HepG2 (cell line): ENCODE measurements at regions not wholly inside any gene's neighbourhood (a gene's known extent, or its start where the extent isn't known, plus 50 kb on each side); places are given as distances from the start of the nearest gene placed in this dataset.

Source experiments
- CHD4 ChIP-seq: fragments of 200-600 bp; sonication (generic); IDR thresholded peaks from 2 replicates; pipeline ENCODE4 v1.7.0; 2017; ENCODE audit warnings: mild to moderate bottlenecking, low read length, borderline replicate concordance
- EHMT2 ChIP-seq: fragments of 200-600 bp; sonication (generic); IDR thresholded peaks from 2 replicates; pipeline ENCODE4 v1.7.0; 2017; ENCODE audit warnings: antibody characterized with exemption, low read depth, low read length, borderline replicate concordance
- MAZ ChIP-seq, 2 experiments: sonication (generic) in 1 of 2; formaldehyde crosslinking in 1 of 2; IDR thresholded peaks; 2 replicates each; pipeline versions ENCODE4 v1.5.0 to v1.6.1; 2012 to 2020; ENCODE audit warnings: low read depth in 2 of 2, mild to moderate bottlenecking in 2 of 2, borderline replicate concordance in 1 of 2, improper control_type of control experiment in 1 of 2, low read length in 1 of 2, missing genetic modification reagents in 1 of 2, moderate library complexity in 1 of 2
- MEIS2 ChIP-seq: sonication (generic); formaldehyde crosslinking; IDR thresholded peaks from 2 replicates; pipeline ENCODE4 v1.9.0; 2021; ENCODE audit warnings: mild to moderate bottlenecking, missing genetic modification reagents
- POLR2A ChIP-seq, 2 experiments: IDR thresholded peaks; 2 replicates each; pipeline ENCODE4 v1.6.1; 2011; ENCODE audit warnings: low read depth in 2 of 2, low read length in 2 of 2, mild to moderate bottlenecking in 1 of 2, moderate library complexity in 1 of 2; ENCODE audit not compliant: insufficient read depth in 1 of 2
- RCOR2 ChIP-seq: IDR thresholded peaks from 2 replicates; pipeline ENCODE4 v1.6.1; 2016; ENCODE audit warnings: missing biosample characterization, missing genetic modification reagents
- RFX5 ChIP-seq: IDR thresholded peaks from 2 replicates; pipeline ENCODE4 v1.6.1; 2011; ENCODE audit warnings: low read depth, low read length, improper control_type of control experiment
- TAF1 ChIP-seq: sonication (generic); formaldehyde crosslinking; IDR thresholded peaks from 2 replicates; pipeline ENCODE4 v1.4.0; 2020; ENCODE audit warnings: missing genetic modification reagents
- TF ChIP-seq, protein P1 (sequence below): sonication (generic); formaldehyde crosslinking; IDR thresholded peaks from 2 replicates; pipeline ENCODE4 v1.5.0; 2020; ENCODE audit warnings: mild to moderate bottlenecking, missing genetic modification reagents, moderate library complexity
- TF ChIP-seq, protein P2 (sequence below): IDR thresholded peaks from 2 replicates; pipeline ENCODE4 v1.6.1; 2012; ENCODE audit warnings: inconsistent platforms
- TF ChIP-seq, protein P3 (sequence below): fragments of 450-650 bp; IDR thresholded peaks from 2 replicates; pipeline ENCODE4 v1.6.1; 2017
- TF ChIP-seq, protein P4 (sequence below): sonication (generic); formaldehyde crosslinking; IDR thresholded peaks from 2 replicates; pipeline ENCODE4 v1.8.1; 2023; ENCODE audit warnings: mild to moderate bottlenecking, inconsistent platforms, moderate library complexity, missing genetic modification reagents, borderline replicate concordance

DNA sequence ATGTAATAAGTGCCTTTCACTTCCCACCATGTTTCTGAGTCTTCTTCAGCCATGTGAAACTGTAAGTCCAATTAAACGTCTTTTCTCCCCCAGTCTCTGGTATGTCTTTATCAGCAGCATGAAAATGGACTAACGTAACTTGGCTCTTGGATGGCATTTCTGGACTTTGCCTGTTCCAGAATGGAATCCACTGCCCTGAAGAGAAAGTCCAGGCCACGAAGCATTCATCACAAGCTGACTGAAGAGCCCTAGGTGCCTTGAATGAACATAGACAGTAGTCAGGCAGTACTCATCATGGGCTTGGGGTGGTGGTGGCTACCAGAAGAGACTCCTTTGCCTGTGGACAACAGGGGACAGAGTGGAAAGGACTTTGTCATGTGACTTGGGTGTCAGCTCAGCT is 1505.0 kb downstream of the SI start:
- no peak for TF ChIP-seq MEIS2 (CRISPR knock-in tag)
- TF ChIP-seq, protein P1, sequence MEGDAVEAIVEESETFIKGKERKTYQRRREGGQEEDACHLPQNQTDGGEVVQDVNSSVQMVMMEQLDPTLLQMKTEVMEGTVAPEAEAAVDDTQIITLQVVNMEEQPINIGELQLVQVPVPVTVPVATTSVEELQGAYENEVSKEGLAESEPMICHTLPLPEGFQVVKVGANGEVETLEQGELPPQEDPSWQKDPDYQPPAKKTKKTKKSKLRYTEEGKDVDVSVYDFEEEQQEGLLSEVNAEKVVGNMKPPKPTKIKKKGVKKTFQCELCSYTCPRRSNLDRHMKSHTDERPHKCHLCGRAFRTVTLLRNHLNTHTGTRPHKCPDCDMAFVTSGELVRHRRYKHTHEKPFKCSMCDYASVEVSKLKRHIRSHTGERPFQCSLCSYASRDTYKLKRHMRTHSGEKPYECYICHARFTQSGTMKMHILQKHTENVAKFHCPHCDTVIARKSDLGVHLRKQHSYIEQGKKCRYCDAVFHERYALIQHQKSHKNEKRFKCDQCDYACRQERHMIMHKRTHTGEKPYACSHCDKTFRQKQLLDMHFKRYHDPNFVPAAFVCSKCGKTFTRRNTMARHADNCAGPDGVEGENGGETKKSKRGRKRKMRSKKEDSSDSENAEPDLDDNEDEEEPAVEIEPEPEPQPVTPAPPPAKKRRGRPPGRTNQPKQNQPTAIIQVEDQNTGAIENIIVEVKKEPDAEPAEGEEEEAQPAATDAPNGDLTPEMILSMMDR (CRISPR knock-in tag), result no peak
- no peak for TF ChIP-seq RFX5
- TF ChIP-seq, protein P2, sequence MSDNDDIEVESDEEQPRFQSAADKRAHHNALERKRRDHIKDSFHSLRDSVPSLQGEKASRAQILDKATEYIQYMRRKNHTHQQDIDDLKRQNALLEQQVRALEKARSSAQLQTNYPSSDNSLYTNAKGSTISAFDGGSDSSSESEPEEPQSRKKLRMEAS, result no peak
- TF ChIP-seq CHD4, result no peak
- no peak for TF ChIP-seq EHMT2
- TF ChIP-seq TAF1 (CRISPR knock-in tag), result no peak
- TF ChIP-seq MAZ (IDR thresholded peaks at IDR 0.05; ENCODE audit: borderline replicate concordance, low read depth, low read length), result no peak
- no peak for TF ChIP-seq MAZ (CRISPR knock-in tag; IDR thresholded peaks at IDR 0.05; ENCODE audit: low read depth)
- no peak for TF ChIP-seq POLR2A (IDR thresholded peaks at IDR 0.05; ENCODE audit: insufficient read depth in 1 of 2, low read depth in 2 of 2, low read length in 2 of 2)
- TF ChIP-seq RCOR2 (CRISPR knock-in tag), result no peak
- TF ChIP-seq, protein P3, sequence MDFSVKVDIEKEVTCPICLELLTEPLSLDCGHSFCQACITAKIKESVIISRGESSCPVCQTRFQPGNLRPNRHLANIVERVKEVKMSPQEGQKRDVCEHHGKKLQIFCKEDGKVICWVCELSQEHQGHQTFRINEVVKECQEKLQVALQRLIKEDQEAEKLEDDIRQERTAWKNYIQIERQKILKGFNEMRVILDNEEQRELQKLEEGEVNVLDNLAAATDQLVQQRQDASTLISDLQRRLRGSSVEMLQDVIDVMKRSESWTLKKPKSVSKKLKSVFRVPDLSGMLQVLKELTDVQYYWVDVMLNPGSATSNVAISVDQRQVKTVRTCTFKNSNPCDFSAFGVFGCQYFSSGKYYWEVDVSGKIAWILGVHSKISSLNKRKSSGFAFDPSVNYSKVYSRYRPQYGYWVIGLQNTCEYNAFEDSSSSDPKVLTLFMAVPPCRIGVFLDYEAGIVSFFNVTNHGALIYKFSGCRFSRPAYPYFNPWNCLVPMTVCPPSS, result no peak
- TF ChIP-seq, protein P4, sequence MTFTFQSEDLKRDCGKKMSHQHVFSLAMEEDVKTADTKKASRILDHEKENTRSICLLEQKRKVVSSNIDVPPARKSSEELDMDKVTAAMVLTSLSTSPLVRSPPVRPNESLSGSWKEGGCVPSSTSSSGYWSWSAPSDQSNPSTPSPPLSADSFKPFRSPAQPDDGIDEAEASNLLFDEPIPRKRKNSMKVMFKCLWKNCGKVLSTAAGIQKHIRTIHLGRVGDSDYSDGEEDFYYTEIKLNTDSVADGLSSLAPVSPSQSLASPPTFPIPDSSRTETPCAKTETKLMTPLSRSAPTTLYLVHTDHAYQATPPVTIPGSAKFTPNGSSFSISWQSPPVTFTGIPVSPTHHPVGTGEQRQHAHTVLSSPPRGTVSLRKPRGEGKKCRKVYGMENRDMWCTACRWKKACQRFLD, result no peak
